Neural cell (in vitro differentiated cells): ENCODE measurements at regions not wholly inside any gene's neighbourhood (a gene's known extent, or its start where the extent isn't known, plus 50 kb on each side); places are given as distances from the start of the nearest gene placed in this dataset.
"Not testable (repeated sequence)": the region's sequence is repeated elsewhere in the genome, so short reads cannot be mapped to it uniquely, and the experiment has no call there.

Experiments used
- EP300 ChIP-seq: fragments of 450-650 bp; conservative IDR thresholded peaks from 2 replicates; pipeline ENCODE4 v1.6.1; 2014; ENCODE audit warnings: antibody characterized with exemption, mild to moderate bottlenecking, moderate library complexity; ENCODE audit not compliant: poor library complexity, severe bottlenecking
- MXI1 ChIP-seq: fragments of 450-650 bp; conservative IDR thresholded peaks from 2 replicates; pipeline ENCODE4 v1.6.1; 2014; ENCODE audit warnings: antibody characterized with exemption, mild to moderate bottlenecking; ENCODE audit not compliant: poor library complexity, severe bottlenecking
- RAD21 ChIP-seq: fragments of 450-650 bp; conservative IDR thresholded peaks from 2 replicates; pipeline ENCODE4 v1.6.1; 2014; ENCODE audit warnings: antibody characterized with exemption, mild to moderate bottlenecking, moderate library complexity
- TF ChIP-seq, protein P1 (sequence below): fragments of 450-650 bp; IDR thresholded peaks from 2 replicates; pipeline ENCODE4 v1.5.1; 2014; ENCODE audit warnings: antibody characterized with exemption, mild to moderate bottlenecking, moderate library complexity; ENCODE audit not compliant: poor library complexity, severe bottlenecking

DNA sequence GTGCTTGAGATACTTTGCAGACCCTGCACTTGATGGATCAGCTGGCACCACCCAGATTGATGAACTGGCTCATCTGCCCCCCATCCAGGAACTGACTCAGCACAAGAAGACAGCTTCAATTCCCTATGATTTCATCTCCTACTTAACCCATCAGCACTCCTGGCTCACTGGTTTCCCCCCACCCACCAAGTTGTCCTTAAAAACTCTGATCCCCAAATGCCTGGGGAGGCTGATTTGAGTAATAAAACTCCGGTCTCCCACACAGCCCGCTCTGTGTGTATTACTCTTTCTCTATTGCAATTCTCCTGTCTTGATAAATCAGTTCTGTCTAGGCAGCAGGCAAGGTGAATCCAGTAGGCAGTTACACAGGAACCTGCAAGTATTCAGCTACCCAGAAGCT is 102.1 kb upstream of the TMTC4 start:
- TF ChIP-seq RAD21, MXI1, EP300: not testable (repeated sequence)
- TF ChIP-seq, protein P1, sequence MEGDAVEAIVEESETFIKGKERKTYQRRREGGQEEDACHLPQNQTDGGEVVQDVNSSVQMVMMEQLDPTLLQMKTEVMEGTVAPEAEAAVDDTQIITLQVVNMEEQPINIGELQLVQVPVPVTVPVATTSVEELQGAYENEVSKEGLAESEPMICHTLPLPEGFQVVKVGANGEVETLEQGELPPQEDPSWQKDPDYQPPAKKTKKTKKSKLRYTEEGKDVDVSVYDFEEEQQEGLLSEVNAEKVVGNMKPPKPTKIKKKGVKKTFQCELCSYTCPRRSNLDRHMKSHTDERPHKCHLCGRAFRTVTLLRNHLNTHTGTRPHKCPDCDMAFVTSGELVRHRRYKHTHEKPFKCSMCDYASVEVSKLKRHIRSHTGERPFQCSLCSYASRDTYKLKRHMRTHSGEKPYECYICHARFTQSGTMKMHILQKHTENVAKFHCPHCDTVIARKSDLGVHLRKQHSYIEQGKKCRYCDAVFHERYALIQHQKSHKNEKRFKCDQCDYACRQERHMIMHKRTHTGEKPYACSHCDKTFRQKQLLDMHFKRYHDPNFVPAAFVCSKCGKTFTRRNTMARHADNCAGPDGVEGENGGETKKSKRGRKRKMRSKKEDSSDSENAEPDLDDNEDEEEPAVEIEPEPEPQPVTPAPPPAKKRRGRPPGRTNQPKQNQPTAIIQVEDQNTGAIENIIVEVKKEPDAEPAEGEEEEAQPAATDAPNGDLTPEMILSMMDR = not testable (repeated sequence)
